GM21717 (cell line): ENCODE measurements at regions not wholly inside any gene's neighbourhood (a gene's known extent, or its start where the extent isn't known, plus 50 kb on each side); places are given as distances from the start of the nearest gene placed in this dataset.

Experiments used
- ATAC-seq: cut with Tn5 transposase; IDR thresholded peaks from one replicate; pipeline ENCODE4 v1.9.1; 2021; ENCODE audit warnings: mild to moderate bottlenecking, moderate library complexity; ENCODE audit not compliant: unreplicated experiment

DNA sequence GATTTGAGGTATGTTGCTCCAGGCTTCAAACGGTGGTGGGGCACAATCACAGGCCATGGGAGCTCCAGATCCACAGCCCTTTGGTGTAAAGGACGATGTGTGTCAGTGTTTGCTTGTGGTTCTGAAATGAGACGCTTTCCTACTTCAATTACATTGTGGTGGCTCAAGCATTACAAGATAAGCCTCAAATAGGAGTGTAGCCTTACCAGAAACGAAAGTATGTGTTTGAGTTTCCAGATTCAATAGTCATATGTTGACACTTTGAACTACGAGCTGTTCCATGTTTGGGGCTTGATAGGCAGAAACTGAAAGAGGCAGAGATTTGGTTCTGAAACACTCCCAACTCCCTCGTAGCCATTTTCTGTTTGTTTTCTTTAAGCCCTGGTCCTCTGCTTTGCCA lies 187.1 kb downstream of the MYLK4 start:
- peak; percentile 92 for ATAC-seq

DNA sequence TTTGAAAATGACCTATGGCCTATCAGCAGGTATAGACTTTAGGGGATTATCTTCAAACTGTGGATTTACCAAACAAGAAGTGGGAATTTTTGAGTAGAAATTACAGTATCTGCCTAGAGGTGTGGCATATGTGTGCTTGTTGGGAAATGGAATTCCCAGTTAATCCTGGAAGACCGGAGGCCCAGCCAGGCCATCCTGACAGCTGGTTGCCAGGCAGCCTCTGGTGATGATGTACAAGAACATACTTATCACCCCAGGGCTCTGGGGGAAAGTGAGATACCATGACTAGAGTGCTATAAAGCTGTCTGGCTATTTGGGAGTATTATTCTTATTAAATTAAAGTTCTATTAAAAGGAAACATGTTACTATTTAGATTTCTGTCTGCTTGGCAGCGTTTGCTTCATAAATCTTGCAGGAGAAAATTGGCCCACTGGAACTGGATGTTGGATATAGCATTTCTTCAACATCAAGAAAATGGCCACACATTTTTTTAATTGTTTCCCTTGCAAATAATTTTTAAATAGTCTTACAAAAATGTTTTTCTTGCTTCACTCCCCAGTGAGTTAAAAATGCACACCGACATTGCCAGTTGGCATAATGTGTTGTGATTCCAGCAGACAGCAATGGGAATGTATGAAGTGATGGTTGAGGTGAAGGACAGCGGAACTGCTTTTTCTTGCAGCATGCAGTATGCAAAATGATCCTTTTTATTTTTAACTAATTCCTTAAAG lies 187.8 kb downstream of the MYLK4 start:
- no peak for ATAC-seq

DNA sequence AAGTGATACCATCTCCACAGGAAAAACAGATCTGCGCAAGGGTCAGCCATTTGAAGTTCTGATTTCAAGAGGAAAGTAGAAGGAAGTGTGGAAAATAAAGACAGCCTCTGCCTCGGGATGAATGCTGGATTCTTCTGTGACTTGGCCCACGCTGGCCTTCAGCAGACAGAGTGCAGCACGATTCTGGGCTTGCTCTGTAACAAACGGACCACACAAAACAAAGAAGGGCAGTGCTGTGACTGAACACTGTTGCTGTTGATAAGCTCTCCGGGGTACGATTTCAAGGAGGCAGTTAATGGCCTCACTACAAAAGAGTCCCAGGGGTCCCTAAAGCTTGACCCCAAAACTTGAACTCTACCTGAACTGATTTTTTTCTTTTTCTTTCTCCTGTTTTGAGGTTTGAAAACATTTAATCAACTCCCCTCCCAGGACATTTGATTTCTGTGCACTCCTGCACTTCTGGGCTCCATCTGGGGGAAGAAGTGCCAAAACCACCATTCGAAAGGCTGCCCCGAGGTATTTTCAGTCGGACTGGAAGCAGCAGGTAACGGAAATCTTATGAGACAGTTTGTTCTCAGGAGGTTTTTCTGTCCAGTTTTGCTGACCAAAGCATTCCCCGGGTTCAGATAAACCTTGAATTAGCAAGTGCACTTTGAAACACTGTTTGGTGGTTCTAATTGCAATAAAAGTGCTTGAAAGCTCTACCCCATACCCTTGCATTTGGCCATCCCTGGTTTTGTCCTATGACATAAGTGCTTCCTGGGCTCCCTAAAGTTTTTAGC lies 189.6 kb downstream of the MYLK4 start:
- no peak for ATAC-seq

DNA sequence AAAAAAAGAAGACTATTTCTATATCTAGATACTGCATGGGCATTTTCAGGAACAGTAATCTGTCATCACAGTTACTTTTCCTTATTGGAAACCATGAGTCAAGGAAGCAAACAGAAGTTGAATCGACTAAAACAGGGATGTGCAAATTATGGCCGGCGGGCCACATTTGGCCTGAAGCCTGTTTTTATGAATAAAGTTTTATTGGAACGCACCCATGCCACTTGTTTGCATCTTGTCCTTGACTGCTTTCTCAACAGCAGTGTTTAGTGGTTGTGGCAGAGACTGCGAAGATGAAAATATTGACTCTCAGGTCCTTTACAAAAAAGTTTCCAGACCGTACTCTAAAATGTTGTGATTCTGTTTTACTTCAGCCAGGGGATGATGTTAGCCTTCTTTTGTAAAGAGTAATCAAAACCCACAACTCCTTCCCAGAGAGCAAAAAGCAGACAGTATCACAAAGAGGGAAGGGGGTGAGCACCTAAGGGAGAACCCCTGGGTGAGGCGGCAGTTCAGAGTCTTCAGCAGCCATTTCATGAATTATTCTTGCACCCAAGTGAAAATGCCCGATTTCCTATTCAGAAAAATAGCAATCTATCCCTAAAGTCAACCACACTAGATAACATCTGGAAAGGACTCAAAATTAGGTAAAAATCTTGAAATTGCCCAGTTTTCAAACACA lies 190.4 kb downstream of the MYLK4 start:
- no peak for ATAC-seq

DNA sequence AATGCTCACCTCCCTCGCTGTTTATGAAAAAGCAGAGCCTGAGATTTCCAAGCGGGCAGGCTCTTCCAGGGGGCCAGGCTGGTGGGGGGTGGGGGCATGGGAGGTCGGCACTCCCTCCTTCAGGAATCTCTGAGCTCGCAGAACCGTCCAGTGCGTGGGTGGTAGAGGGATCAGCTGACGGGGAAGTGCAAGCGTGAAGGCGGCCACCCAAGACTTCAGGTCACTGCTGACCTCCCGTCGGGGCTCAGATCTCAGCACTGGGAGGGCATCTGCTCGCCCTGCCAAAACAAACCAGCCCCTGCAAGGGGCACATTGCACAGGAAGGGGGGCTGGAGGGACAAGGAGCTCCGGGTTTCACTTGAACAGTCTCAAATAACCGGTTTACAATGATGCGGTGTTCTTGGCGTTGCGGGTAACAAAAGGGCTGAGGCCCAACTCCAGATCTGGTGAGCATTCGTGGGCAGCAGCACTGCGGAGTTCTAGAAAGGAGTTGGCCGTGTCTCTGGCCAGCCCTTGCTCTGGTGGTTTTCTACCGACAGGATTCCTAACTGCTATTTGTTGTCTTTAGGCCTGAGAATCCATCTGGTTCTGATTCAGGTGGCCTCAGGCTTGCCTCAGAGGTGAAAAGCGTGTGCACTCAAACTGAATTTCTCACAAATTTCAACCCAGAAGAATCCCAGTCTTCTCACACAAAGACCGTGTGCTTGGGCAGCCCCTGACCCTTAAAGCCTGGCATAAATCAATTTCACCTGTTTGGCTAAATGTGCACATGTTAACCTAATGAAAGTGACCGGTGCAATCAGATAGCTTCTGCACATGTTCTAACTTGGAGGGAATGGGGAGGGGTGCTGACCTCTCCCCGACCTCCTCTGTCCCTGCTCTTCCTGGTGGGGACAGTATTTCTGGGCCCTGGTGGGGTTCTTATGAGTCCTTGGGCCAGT lies 191.6 kb downstream of the MYLK4 start:
- ATAC-seq: no peak

DNA sequence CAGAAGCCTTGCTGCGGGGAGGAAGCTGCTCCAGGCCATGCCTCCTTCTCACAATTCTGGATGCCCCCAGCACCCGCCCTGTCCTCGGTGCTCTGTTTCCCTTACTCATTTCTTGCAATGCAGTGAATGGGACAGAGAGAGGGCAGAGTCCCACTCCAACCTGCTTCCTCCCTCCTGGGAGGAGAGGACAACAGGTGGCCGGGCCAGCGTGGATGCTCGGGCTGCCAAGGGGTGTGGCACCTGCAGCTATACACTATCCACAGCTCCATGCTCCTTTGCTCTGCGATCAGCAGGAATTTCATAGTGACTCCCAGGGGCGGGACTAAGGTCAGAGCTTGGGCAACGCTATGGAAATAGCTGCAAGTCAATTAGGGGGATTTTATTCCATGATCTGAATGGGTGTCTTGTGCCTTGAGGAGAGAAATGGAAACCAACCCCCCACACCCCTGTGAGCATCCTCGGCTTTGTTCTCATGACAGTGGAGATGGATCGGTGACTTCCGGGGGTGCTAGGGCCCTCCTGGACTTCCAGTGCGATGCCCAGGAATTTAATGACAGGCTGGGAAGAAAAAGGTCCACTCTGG lies 192.5 kb downstream of the MYLK4 start:
- no peak for ATAC-seq

DNA sequence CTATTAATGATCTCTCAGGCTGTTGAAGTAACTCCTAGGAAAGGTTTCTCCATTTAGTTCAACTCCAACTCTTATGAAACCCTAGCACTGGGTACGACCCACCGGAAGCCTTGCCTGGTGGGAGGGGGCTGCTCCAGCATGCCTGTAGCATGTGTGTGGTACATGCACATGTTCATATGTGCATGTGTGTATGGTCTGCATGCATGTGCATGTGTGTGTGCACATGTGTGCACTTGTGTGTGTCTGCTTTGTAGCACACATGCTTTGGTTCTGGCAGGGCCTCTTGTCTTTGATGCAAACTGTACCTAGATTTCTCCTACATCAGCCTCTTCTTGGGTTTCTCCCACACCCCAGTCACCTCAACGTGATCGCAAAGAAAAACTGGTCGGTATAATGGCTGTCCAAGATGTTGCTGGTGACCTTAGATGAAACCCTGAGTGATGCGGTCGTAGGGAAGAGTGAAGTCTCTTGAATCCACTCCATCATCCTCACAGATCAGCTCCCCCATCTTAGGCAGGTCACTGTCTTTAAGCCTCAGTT lies 193.5 kb downstream of the MYLK4 start:
- no peak for ATAC-seq

DNA sequence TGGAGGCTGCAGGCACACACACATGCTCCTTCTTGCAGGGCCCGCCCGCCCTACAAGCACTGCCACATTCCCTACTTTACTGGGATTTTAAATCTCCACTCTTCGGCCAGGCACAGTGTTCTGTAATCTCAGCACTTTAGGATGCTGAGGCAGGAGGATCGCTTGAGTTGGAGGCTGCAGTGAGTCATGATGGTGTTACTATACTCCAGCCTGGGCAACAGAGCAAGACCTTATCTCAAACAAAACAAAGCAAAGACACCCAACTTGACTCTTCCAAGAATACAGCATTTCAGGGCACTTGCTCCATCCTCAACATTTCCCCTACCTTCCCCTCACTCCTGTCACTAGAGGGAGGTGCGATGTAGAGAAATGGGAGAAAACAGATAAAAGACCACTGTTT lies 194.0 kb downstream of the MYLK4 start:
- no peak for ATAC-seq

DNA sequence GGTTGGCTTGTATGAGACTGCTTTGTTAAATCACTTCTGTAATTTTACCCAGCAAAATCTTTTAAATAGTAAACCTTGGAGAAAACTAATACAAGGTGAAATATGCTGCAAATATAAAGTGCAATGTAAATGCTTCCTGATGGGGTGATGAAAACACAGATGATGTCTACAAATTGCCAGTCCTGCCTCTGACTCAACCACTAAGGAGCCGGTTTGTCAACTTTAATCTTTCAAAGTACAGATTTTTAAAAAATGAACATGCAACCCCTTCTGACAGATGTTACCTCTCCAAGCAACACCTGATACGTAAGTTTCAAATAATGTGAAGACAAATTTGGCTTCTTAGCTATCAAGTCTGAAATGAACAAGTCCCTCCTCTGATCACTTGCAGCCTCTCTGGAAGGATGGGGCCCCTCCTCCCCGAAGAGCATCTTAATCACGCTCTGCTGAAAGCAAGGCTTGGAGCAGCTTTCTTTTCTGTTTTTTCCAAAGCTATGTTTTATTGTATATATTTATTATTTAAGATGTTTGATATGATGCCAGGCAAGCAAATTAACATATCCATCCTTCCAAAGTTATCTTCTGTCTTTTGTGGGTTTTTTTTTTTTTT lies 196.0 kb downstream of the MYLK4 start:
- no peak for ATAC-seq

DNA sequence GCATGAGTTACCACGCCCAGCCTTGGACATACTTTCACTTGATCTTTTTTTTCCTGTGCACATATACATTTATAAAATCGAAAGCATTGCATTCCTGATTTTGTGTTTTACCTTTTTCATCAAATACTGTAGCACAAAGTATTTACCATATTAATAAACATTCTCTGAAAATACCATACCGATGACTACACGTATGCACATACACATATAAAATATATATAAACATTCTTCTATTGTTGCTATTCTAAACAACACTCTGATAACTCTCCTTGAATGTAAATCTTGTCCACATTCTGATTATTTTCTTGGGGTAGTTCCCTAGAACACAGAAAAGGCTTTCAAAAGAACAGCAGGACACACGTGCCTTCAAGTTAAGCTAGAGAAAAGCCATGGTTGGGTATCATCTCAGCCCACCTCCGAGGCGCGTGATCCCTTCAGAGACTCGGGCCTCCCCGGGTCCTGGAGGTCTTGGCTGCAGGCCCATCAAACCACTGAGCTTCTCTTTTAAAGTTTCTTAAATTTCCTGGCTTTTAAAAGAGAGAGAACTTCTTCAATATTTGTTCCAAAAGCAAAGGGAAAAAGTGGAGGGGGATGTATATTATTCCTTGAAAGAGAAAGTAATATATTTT lies 198.1 kb downstream of the MYLK4 start:
- ATAC-seq: no peak

DNA sequence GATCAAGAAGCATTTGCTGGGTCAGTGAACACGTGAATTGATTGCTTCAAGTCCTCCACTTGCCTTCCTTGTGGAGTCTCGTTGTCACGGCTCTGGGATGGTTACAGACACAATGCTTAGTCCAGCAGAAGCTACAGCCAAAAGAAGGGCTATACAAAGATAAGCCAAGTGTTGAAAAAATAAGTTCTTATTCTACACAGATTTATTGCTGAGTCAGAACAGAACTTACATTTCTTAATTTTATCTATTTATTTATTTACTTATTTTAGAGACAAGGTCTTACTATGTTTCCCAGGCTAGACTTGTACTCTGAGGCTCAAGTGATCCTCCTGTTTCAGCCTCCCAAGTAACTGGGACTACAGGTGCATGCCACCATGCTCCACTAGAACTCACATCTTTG lies 199.0 kb downstream of the MYLK4 start:
- no peak for ATAC-seq

DNA sequence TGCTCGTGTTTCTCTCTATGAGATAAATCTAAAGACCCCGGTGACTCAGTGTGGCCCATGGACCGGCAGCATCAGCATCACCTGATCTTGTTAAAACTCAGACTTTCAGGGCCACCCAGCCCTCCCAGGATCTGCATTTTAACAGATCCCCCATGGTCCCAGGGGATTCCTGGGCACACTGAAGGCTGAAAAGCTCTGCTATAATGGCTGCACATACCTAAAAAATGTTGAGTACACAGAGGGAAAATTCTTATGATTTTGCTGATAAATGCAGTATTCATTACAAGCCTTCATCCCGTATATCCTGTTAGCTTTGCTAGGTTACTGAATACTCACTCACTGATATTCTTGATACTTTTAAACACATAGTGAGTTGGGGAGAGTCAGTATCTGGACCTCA lies 200.5 kb downstream of the MYLK4 start:
- ATAC-seq: no peak

DNA sequence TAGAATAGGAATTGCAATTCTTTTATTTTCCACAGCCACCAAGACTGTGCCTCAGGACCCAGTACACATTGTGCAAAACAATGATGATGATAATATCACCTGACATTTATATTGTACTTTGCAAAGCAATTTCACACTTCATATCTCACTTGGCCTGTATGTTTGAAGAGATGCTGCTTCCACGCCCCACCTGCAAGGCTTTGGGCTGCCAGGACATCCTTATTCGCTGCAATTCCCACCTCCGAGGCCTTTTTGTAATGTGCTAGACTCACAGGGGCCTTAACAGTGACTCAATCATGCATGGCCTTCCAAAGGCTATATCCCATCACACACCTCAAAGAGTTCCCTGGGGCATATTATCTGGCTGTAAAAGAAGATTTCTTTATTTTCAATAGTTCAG lies 200.9 kb downstream of the MYLK4 start:
- no peak for ATAC-seq

DNA sequence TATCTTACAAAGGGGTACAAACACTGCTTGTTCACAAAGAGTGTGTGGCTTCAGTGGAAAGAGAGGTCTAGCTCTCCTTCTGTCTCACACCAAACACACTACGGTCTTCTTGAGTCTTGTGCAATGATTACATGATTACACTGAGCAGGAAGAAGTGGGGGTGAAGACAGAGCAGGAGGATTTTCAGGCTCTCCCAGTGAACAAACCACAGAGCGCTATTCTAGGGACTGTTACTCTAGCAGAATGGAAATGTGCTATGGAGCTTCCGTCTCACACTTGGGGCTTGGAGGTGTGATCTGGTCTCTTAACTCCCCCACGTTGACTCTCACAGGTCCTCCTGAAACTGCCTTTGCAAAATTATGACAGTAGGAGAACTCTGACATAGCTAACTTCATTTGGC lies 203.4 kb downstream of the MYLK4 start:
- no peak for ATAC-seq

DNA sequence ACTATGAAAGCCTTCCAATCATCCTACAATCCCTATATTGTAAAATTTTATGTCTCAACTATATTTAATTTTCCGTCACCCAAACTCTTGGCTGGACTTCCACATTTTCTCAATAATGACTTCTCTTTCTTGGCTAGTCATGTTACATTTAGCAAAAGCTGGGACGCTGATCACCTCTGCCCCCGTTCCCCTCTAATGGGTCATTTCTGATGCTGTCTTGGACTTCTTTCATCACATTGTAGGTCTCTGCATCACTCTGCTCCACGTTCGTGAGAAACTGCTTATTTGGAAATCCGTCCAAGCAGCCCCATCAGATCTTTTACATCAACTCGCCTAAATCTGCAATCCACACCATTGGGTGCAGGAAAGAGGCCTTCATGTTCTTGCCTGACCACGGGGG lies 203.8 kb downstream of the MYLK4 start:
- ATAC-seq: no peak

DNA sequence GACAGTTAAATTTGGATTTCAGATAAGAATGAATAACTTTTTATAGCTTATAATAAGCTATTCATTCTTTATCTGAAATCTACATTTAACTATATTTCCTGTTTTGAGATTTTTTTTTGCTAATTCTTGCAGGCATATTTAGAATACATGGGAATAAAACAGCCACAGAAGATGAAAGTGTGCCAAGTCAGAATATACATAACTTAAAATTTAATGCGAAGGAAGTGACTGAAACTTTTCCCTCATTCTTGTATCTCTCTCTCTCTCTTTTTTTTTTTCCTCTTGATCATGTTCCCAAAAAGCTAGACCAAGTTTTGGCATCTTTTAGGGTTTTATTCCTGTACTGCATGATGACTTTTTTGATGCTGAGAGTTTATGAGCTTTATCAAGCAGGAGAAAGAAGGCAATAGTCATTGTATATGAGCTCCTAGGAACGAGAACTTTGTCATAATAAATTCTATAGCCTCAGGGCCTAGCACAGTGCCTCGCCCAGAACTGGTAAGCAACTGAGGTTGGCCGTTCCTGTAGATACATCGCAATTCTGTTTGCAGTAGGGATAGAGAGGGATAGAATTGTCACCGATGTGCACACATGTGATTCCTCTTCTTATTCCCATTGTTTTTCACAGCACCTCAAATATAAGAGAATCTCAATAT lies 205.2 kb downstream of the MYLK4 start:
- ATAC-seq: no peak

DNA sequence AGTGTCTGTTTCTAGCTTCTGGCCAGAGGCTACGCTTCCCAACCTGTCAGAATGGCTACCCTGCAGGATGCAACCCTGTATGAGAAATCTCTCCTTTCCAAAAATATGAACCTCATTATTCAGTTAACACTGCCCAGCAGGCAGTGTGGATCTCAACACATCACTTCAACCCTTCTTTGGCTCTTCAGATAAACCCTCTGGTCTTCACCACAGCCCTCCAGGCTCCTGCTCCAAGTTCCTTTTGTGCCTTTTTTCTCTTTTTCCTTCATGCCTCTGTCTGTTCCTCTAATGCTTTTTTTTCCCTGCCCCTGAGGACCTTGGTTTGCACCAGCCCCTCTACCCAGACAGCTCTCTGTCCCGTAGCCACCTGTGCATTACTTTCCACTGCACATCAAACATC lies 207.4 kb downstream of the MYLK4 start:
- ATAC-seq: no peak

DNA sequence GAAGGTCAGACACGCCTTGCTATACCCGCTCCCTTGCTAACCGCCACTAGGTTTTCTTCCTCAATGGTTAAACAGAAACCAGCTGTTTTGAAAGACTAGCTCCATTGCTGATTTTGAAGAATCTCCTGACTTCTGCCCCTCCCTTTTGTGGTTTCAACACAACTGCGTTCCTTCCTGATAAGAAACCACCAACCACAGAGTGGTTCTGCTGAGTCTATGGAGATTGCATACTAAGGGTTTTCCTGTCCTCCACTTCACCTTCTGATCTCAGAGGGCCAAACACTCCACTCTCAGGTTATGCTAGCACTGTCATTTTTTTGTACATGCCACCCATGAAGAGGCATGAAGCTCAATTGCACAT lies 207.9 kb downstream of the MYLK4 start:
- ATAC-seq: peak; percentile 87
